HepG2 (cell line): ENCODE measurements at regions not wholly inside any gene's neighbourhood (a gene's known extent, or its start where the extent isn't known, plus 50 kb on each side); places are given as distances from the start of the nearest gene placed in this dataset.

Experiments used
- CREM ChIP-seq, 2 experiments: sonication (generic) in 1 of 2; formaldehyde crosslinking in 1 of 2; IDR thresholded peaks; 2 replicates each; pipeline versions ENCODE4 v1.4.0 to v1.6.1; 2016 to 2020; ENCODE audit warnings: antibody characterized with exemption in 1 of 2, mild to moderate bottlenecking in 1 of 2, missing genetic modification reagents in 1 of 2
- CTCF ChIP-seq: sonication (generic); formaldehyde crosslinking; IDR thresholded peaks from 2 replicates; pipeline ENCODE4 v1.5.0; 2020; ENCODE audit warnings: mild to moderate bottlenecking, missing genetic modification reagents, moderate library complexity
- JUND ChIP-seq: sonication (generic); formaldehyde crosslinking; IDR thresholded peaks from 2 replicates; pipeline ENCODE4 v1.8.0; 2022; ENCODE audit warnings: mild to moderate bottlenecking, missing genetic modification reagents
- PHF5A ChIP-seq: IDR thresholded peaks from one replicate; pipeline ENCODE4 v1.6.1; 2018; ENCODE audit warnings: low read depth, missing genetic modification reagents; ENCODE audit not compliant: unreplicated experiment
- POLR2AphosphoS5 ChIP-seq: IDR thresholded peaks from 2 replicates; pipeline ENCODE4 v1.6.1; 2012; ENCODE audit warnings: low read depth, low read length
- YY1 ChIP-seq: IDR thresholded peaks from 2 replicates; pipeline ENCODE4 v1.6.1; 2011; ENCODE audit warnings: low read length, low read depth, moderate library complexity, mild to moderate bottlenecking; ENCODE audit not compliant: insufficient read depth, insufficient replicate concordance
- ZNF143 ChIP-seq: sonication (generic); formaldehyde crosslinking; IDR thresholded peaks from 2 replicates; pipeline ENCODE4 v1.4.0; 2020; ENCODE audit warnings: missing genetic modification reagents
- ZNF180 ChIP-seq: sonication (generic); formaldehyde crosslinking; IDR thresholded peaks from 2 replicates; pipeline ENCODE4 v1.4.0; 2020; ENCODE audit warnings: low read depth, missing genetic modification reagents, borderline replicate concordance
- ZNF558 ChIP-seq: sonication (generic); formaldehyde crosslinking; IDR thresholded peaks from 2 replicates; pipeline ENCODE4 v1.9.0; 2022; ENCODE audit warnings: mild to moderate bottlenecking, missing genetic modification reagents, borderline replicate concordance

GRCh38 chr10:2974503-2975207, 92.7 kb upstream of the PFKP start:
- TF ChIP-seq POLR2AphosphoS5 (no peak), JUND (CRISPR knock-in tag) (no peak), ZNF558 (CRISPR knock-in tag) (no peak), CTCF (CRISPR knock-in tag) (no peak), CREM (IDR thresholded peaks at IDR 0.05) (no peak), CREM (CRISPR knock-in tag; IDR thresholded peaks at IDR 0.05) (no peak), ZNF143 (no peak), ZNF180 (CRISPR knock-in tag) (no peak), PHF5A (CRISPR knock-in tag) (no peak), YY1 (no peak)
